ENCODE measurements at regions not wholly inside any gene's neighbourhood (a gene's known extent, or its start where the extent isn't known, plus 50 kb on each side); places are given as distances from the start of the nearest gene placed in this dataset.

DNA sequence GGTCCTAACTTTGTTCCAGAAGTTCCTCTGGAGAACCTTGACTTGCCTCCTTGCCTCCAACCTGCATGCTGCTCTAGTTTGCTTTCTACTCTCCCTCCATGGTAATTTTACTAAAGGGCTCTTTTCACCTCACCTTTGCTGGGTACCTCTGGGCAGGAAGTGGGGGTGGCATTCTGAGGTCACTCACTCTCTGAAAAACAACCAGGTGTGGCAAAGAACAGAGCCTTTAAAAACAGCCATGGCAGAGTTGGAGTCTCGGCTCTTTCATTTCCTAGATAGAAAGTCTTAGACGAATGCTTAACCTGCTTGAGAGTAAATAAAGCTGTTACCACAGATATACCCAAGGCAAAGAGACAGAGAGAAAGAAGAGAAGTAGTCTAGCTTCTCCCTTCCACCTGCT is 827.9 kb downstream of the BCL11B start:
- no peak for DNase-seq (ENCODE audit: low spot score)
- Mint-ChIP-seq H3K27me3 (peaks cover 0 to 10% of the 10 kb centered on the region in 2 donors), H3K4me3 (no peak overlapping the region), H3K36me3 (no peaks in the 10 kb centered on the region), H3K27ac (no peak overlapping the region), H3K9me3 (no peaks in the 10 kb centered on the region), H3K4me1 (ENCODE audit: low read depth in 2 of 2) (peaks cover 0 to 4% of the 10 kb centered on the region in 2 donors)
- ATAC-seq: no peak

DNA sequence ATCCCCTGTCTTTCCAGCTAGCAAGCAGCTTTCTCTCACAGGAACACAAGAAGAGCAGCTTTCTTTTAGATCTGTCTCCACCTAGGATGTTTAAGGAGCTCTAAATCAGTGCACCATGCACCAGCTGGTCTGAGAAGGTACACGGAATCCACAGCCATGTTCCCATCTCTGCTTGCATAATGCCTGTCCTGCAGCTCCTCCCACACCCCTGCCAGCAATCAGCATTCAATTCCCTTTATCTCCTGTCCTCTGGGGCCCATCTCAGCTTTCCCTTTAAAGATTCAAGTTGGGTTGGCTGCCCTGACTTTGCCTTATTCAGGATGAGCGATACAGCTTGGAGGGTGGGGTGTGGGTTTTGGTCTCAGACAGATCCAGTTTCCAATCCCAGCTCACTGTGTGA is 826.3 kb downstream of the BCL11B start:
- Mint-ChIP-seq H3K4me3 (no peak overlapping the region), H3K27me3 (peaks cover 0 to 7% of the 10 kb centered on the region in 2 donors), H3K27ac (no peak overlapping the region), H3K9me3 (no peaks in the 10 kb centered on the region), H3K36me3 (no peaks in the 10 kb centered on the region), H3K4me1 (ENCODE audit: low read depth in 2 of 2) (peaks cover 0 to 4% of the 10 kb centered on the region in 2 donors)
- DNase-seq (ENCODE audit: low spot score): no peak
- ATAC-seq: no peak

GRCh38 chr14:98446508-98446907 is 825.5 kb downstream of the BCL11B start:
- Mint-ChIP-seq H3K27ac (no peak overlapping the region), H3K36me3 (no peaks in the 10 kb centered on the region), H3K27me3 (peaks cover 0 to 5% of the 10 kb centered on the region in 2 donors), H3K9me3 (no peaks in the 10 kb centered on the region), H3K4me3 (no peak overlapping the region), H3K4me1 (ENCODE audit: low read depth in 2 of 2) (peaks cover 0 to 4% of the 10 kb centered on the region in 2 donors)
- DNase-seq (ENCODE audit: low spot score): no peak
- ATAC-seq: no peak

GRCh38 chr14:98456231-98456630 is 815.8 kb downstream of the BCL11B start:
- no peaks in the 10 kb centered on the region for H3K36me3 Mint-ChIP-seq
- H3K4me1 Mint-ChIP-seq (ENCODE audit: low read depth in 2 of 2): no peaks in the 10 kb centered on the region
- no peak overlapping the region for H3K4me3 Mint-ChIP-seq
- no peaks in the 10 kb centered on the region for H3K9me3 Mint-ChIP-seq
- no peak overlapping the region for H3K27ac Mint-ChIP-seq
- no peak for ATAC-seq
- peaks cover 12 to 13% of the 10 kb centered on the region in 2 donors for H3K27me3 Mint-ChIP-seq
- no peak for DNase-seq (ENCODE audit: low spot score)

DNA sequence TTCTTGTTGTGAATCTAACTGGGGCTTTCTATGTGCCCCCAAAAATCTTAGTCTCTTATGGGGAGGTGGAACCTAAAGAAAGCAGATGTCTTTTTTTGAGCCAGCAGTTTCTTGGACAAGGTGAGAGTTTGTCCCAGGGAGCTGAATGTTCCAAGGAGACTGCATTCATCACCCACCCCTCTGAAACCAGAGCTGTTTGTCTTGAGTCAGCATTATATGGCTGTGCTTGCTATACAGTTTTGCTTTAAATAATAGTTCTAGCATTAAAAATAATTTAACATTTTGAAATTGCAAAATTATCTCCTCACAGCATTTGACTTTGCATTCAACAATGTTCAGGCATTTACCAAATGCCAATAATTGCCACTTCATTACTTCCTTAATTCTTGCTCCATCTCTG is 813.3 kb downstream of the BCL11B start:
- no peaks in the 10 kb centered on the region for H3K9me3 Mint-ChIP-seq
- H3K27me3 Mint-ChIP-seq: peaks cover 8 to 13% of the 10 kb centered on the region in 2 donors
- no peak for ATAC-seq
- H3K4me3 Mint-ChIP-seq: no peak overlapping the region
- no peak for DNase-seq (ENCODE audit: low spot score)
- no peaks in the 10 kb centered on the region for H3K4me1 Mint-ChIP-seq (ENCODE audit: low read depth in 2 of 2)
- no peaks in the 10 kb centered on the region for H3K36me3 Mint-ChIP-seq
- H3K27ac Mint-ChIP-seq: no peak overlapping the region

- DNase-seq (ENCODE audit: low spot score) (no peak), ATAC-seq (no peak)
- H3K4me1 Mint-ChIP-seq (ENCODE audit: low read depth in 2 of 2): no peaks in the 10 kb centered on the region
- H3K27ac Mint-ChIP-seq: no peak overlapping the region
- H3K27me3 Mint-ChIP-seq: peaks cover 7 to 8% of the 10 kb centered on the region in 2 donors
- H3K36me3 Mint-ChIP-seq: no peaks in the 10 kb centered on the region
- no peak overlapping the region for H3K4me3 Mint-ChIP-seq
- H3K9me3 Mint-ChIP-seq: no peaks in the 10 kb centered on the region
Measured at GRCh38 chr14:98462908-98463307, 809.1 kb downstream of the BCL11B start.

DNA sequence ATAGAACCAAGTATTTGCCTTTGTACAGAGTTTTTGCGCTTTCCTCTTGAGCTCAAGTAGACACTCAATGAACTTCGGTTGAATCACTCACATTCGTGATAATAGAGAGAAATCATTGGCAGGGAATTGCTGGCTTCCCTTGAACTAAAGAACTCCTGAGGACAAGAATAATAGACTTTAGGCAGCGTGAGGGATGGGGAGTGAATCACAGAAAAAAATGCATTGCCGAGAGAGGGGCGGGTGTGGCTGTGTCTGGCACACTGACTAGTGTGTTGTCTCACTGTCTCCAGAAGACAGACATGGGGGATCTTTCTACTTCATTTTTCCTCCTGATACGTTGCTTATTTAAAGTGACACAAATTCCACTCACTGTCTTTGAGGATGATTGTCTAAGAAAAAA is 805.2 kb downstream of the BCL11B start:
- H3K27ac Mint-ChIP-seq: no peak overlapping the region
- ATAC-seq (no peak), DNase-seq (ENCODE audit: low spot score) (no peak)
- no peak overlapping the region for H3K4me3 Mint-ChIP-seq
- no peaks in the 10 kb centered on the region for H3K36me3 Mint-ChIP-seq
- peaks cover 0 to 5% of the 10 kb centered on the region in 2 donors for H3K4me1 Mint-ChIP-seq (ENCODE audit: low read depth in 2 of 2)
- peaks cover 7% of the 10 kb centered on the region in 2 donors for H3K27me3 Mint-ChIP-seq
- no peaks in the 10 kb centered on the region for H3K9me3 Mint-ChIP-seq

GRCh38 chr14:98470663-98471062 is 801.3 kb downstream of the BCL11B start:
- H3K9me3 Mint-ChIP-seq: no peaks in the 10 kb centered on the region
- peaks cover 7 to 10% of the 10 kb centered on the region in 2 donors for H3K27me3 Mint-ChIP-seq
- no peak overlapping the region for H3K4me3 Mint-ChIP-seq
- ATAC-seq (no peak), DNase-seq (ENCODE audit: low spot score) (no peak)
- no peaks in the 10 kb centered on the region for H3K36me3 Mint-ChIP-seq
- H3K27ac Mint-ChIP-seq: no peak overlapping the region
- peaks cover 0 to 5% of the 10 kb centered on the region in 2 donors for H3K4me1 Mint-ChIP-seq (ENCODE audit: low read depth in 2 of 2)

DNA sequence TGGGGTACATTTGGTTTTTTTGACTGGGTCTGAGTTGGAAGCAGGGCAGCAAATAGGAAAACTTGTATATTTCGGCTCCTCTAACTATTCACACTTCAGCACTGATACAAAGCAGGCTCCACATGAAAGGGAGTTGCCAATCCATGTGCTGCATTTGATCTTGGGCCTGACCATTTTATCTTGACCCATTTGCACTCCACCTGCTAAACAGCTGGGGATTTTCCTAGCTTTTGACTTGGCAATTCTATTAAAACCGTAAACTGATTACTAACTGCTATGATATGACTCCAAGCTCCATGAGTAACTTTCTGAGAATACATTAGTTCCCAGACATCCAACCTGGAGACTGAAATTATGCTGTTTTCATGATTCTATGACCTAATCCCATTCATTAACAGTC is 797.1 kb downstream of the BCL11B start:
- no peaks in the 10 kb centered on the region for H3K9me3 Mint-ChIP-seq
- no peaks in the 10 kb centered on the region for H3K36me3 Mint-ChIP-seq
- no peaks in the 10 kb centered on the region for H3K4me1 Mint-ChIP-seq (ENCODE audit: low read depth in 2 of 2)
- ATAC-seq (no peak), DNase-seq (ENCODE audit: low spot score) (no peak)
- no peak overlapping the region for H3K27ac Mint-ChIP-seq
- no peak overlapping the region for H3K4me3 Mint-ChIP-seq
- H3K27me3 Mint-ChIP-seq: peaks cover 8 to 13% of the 10 kb centered on the region in 2 donors

GRCh38 chr14:98477935-98478334 is 794.1 kb downstream of the BCL11B start:
- no peak for DNase-seq (ENCODE audit: low spot score)
- Mint-ChIP-seq H3K27ac (no peak overlapping the region), H3K27me3 (peaks cover 10 to 13% of the 10 kb centered on the region in 2 donors), H3K4me3 (no peak overlapping the region), H3K4me1 (ENCODE audit: low read depth in 2 of 2) (no peaks in the 10 kb centered on the region), H3K36me3 (no peaks in the 10 kb centered on the region), H3K9me3 (no peaks in the 10 kb centered on the region)
- no peak for ATAC-seq

DNA sequence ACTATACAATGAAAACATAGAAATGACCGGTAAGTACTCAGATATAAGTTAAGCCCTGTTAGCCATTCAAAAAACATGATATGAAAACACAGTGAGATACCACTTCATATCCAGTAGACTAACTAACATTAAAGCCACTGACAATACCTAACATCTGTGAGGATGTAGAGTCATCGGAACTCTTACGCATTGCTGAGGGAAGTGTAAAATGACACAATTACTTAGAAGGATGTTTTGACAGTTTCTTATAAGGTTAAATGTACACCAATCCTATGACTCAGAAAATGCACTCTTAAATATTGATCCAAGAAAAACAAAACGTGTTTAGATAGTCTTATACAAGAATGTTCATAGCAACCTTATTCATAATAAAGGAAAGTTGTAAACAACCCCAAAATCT is 782.9 kb downstream of the BCL11B start:
- ATAC-seq (no peak), DNase-seq (ENCODE audit: low spot score) (no peak)
- Mint-ChIP-seq H3K27me3 (peaks cover 11 to 31% of the 10 kb centered on the region in 2 donors), H3K36me3 (no peaks in the 10 kb centered on the region), H3K4me3 (no peak overlapping the region), H3K27ac (no peak overlapping the region), H3K4me1 (ENCODE audit: low read depth in 2 of 2) (no peaks in the 10 kb centered on the region), H3K9me3 (no peaks in the 10 kb centered on the region)

- Mint-ChIP-seq H3K9me3 (no peaks in the 10 kb centered on the region), H3K27ac (peak overlapping the region in 1 of 2 donors; percentile 28), H3K36me3 (no peaks in the 10 kb centered on the region), H3K4me1 (ENCODE audit: low read depth in 2 of 2) (peaks cover 0 to 3% of the 10 kb centered on the region in 2 donors), H3K27me3 (peaks cover 22 to 35% of the 10 kb centered on the region in 2 donors), H3K4me3 (no peak overlapping the region)
- ATAC-seq (peak; percentile 60 to 61), DNase-seq (ENCODE audit: low spot score) (no peak)
Measured at GRCh38 chr14:98494582-98494981, 777.4 kb downstream of the BCL11B start.

GRCh38 chr14:98498019-98498885 is 773.7 kb downstream of the BCL11B start:
- H3K4me3 Mint-ChIP-seq: no peak overlapping the region
- peaks cover 0 to 3% of the 10 kb centered on the region in 2 donors for H3K4me1 Mint-ChIP-seq (ENCODE audit: low read depth in 2 of 2)
- peaks cover 19 to 29% of the 10 kb centered on the region in 2 donors for H3K27me3 Mint-ChIP-seq
- ATAC-seq: no peak
- no peak for DNase-seq (ENCODE audit: low spot score)
- no peaks in the 10 kb centered on the region for H3K9me3 Mint-ChIP-seq
- no peaks in the 10 kb centered on the region for H3K36me3 Mint-ChIP-seq
- H3K27ac Mint-ChIP-seq: no peak overlapping the region

GRCh38 chr14:98501335-98501734 is 770.7 kb downstream of the BCL11B start:
- no peak overlapping the region for H3K27ac Mint-ChIP-seq
- H3K4me1 Mint-ChIP-seq (ENCODE audit: low read depth in 2 of 2): no peaks in the 10 kb centered on the region
- no peaks in the 10 kb centered on the region for H3K36me3 Mint-ChIP-seq
- DNase-seq (ENCODE audit: low spot score) (no peak), ATAC-seq (no peak)
- H3K9me3 Mint-ChIP-seq: no peaks in the 10 kb centered on the region
- H3K4me3 Mint-ChIP-seq: no peak overlapping the region
- peaks cover 29 to 38% of the 10 kb centered on the region in 2 donors for H3K27me3 Mint-ChIP-seq

Data from natural killer cell treated with Interleukin-12 subunit alpha and Interleukin-12 subunit beta and Interleukin-15 and Interleukin-18, amount 100 ng/mL, for 72 hours (primary cell).